Ovary (tissue), 7 donors: ENCODE measurements at regions not wholly inside any gene's neighbourhood (a gene's known extent, or its start where the extent isn't known, plus 50 kb on each side); places are given as distances from the start of the nearest gene placed in this dataset.

Experiments
- DNase-seq, 5 donors: peaks; one replicate each; pipeline ENCODE4 v3.0.0-alpha.2; 2019 to 2020
- H3K27ac ChIP-seq, 2 donors: fragments of 200-600 bp; one replicate each; pipeline versions ENCODE4 v1.5.1 to v1.8.0; 2019 to 2022
- H3K27me3 ChIP-seq: fragments of 200-600 bp; one replicate; pipeline ENCODE4 v1.8.0; 2022
- H3K36me3 ChIP-seq: fragments of 200-600 bp; sonication (generic); one replicate; pipeline ENCODE4 v1.5.1; 2019
- H3K4me1 ChIP-seq: one replicate; pipeline ENCODE4 v1.8.1; 2013; ENCODE audit warnings: mild to moderate bottlenecking, moderate library complexity; ENCODE audit not compliant: insufficient read depth
- H3K4me3 ChIP-seq: fragments of 200-600 bp; sonication (generic); one replicate; pipeline ENCODE4 v1.5.1; 2017
- H3K9me3 ChIP-seq, 2 donors: fragments of 200-600 bp in 1 of 2; sonication (generic) in 1 of 2; one replicate each; pipeline versions ENCODE4 v1.5.1 to v1.8.1; 2013 to 2019; ENCODE audit warnings: mild to moderate bottlenecking in 1 of 2, moderate library complexity in 1 of 2
- EP300 ChIP-seq: sonication (generic); formaldehyde crosslinking; IDR thresholded peaks from one replicate; pipeline ENCODE4 v1.6.1; 2017; ENCODE audit warnings: antibody characterized with exemption
- POLR2A ChIP-seq: fragments of 450-650 bp; IDR thresholded peaks from one replicate; pipeline ENCODE4 v1.6.1; 2017; ENCODE audit warnings: antibody characterized with exemption, mild to moderate bottlenecking, moderate library complexity
- WGBS, 3 donors: extraction: QIAGEN DNeasy Blood & Tissue Kit in 1 of 3; methylation state at CpG; one replicate each; pipeline versions ENCODE4 v1.1.5 to v1.1.7; 2013 to 2017; 5-methylcytosine and 5-hydroxymethylcytosine counted together
- intact Hi-C, 4 donors: fragments of 100-400 bp; cut with DNase I; formaldehyde crosslinking; loops; one replicate each; pipeline versions ENCODE4 v1.11.0 to v1.15.1; 2022 to 2023
- TF ChIP-seq, protein P1 (sequence below), 3 donors: fragments of 450-650 bp in 2 of 3; fragments of 200-600 bp in 1 of 3; IDR thresholded peaks; one replicate each; pipeline versions ENCODE4 v1.5.1 to v1.8.0; 2016 to 2022; ENCODE audit warnings: antibody characterized with exemption in 3 of 3, mild to moderate bottlenecking in 1 of 3
- donor health status: DM: no; HTN: no; CAD: no; lungs with moderate emphysema.
- donor health status: DM: no; HTN: no; CAD: no.
- donor health status: Bipolar disorder and iron deficiency.
- donor health status: DM: no; HTN: no; CAD: no.
- donor health status: DM: yes; HTN: yes; CAD: no.

- no peaks in the 10 kb centered on the region for H3K36me3 ChIP-seq
- intact Hi-C loops = no loop called here
- H3K27me3 ChIP-seq = no peaks in the 10 kb centered on the region
- no peak overlapping the region for H3K4me3 ChIP-seq
- H3K4me1 ChIP-seq = no peaks in the 10 kb centered on the region
- no peak overlapping the region for H3K27ac ChIP-seq
- TF ChIP-seq, protein P1, sequence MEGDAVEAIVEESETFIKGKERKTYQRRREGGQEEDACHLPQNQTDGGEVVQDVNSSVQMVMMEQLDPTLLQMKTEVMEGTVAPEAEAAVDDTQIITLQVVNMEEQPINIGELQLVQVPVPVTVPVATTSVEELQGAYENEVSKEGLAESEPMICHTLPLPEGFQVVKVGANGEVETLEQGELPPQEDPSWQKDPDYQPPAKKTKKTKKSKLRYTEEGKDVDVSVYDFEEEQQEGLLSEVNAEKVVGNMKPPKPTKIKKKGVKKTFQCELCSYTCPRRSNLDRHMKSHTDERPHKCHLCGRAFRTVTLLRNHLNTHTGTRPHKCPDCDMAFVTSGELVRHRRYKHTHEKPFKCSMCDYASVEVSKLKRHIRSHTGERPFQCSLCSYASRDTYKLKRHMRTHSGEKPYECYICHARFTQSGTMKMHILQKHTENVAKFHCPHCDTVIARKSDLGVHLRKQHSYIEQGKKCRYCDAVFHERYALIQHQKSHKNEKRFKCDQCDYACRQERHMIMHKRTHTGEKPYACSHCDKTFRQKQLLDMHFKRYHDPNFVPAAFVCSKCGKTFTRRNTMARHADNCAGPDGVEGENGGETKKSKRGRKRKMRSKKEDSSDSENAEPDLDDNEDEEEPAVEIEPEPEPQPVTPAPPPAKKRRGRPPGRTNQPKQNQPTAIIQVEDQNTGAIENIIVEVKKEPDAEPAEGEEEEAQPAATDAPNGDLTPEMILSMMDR (IDR thresholded peaks at IDR 0.05) = no peak
- TF ChIP-seq EP300 (no peak), POLR2A (no peak)
- H3K9me3 ChIP-seq = no peaks in the 10 kb centered on the region
- WGBS, 3 donors = 58 to 76% (median 61%) methylated on average over 1 of the region's 1 CpG
- DNase-seq = no peak
These were observed 89.9 kb upstream of the MAGI1 start for GRCh38 chr3:66128623-66129022.

GRCh38 chr3:66121318-66121717 is 82.6 kb upstream of the MAGI1 start:
- DNase-seq = no peak
- H3K36me3 ChIP-seq = no peaks in the 10 kb centered on the region
- intact Hi-C loops = no loop called here
- H3K27me3 ChIP-seq = no peaks in the 10 kb centered on the region
- H3K4me3 ChIP-seq = no peak overlapping the region
- H3K9me3 ChIP-seq = no peaks in the 10 kb centered on the region
- no peak overlapping the region for H3K27ac ChIP-seq
- no peaks in the 10 kb centered on the region for H3K4me1 ChIP-seq
- 76 to 80% (median 80%) methylated on average over 6 of the region's 6 CpGs for WGBS, 3 donors
- TF ChIP-seq, protein P1 (IDR thresholded peaks at IDR 0.05) = no peak
- TF ChIP-seq EP300 = no peak
- no peak for TF ChIP-seq POLR2A

DNA sequence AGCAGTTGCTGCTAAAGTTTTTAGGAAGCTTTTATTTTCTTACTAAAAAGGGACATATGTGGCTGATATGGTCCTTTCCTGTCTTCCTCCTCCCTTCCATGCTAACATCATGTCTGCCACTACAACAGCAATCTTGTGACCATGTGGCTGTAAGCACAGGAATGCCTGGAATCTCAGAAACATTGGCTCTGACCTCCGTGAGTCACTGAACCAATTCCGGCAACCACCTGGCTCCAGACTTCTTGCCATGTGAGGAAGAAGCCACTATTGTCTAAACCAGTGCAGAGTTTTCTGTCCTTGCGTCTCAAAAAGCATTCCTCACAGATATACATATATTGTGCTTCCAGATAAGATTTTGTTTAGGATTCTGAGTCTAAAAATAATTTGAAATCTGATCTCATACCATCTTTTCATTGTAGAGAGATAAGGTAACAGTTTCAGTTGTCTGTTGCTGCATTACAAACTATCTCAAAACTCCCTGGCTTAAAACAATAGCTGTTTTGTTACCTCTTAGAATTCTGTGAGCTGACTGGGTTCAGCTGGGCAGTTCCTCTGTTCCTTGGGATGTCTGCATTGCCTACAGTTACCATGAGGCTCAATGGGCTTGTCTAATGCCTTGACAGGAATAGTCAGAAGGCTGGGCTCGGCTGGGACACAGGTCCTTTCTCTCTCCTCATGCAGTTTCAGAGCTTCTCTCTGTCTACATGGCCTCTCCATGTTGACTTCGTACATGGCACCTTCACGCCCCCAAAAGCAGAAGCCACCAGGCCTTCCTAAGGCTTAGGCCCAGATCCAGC is 77.3 kb upstream of the MAGI1 start:
- H3K9me3 ChIP-seq = no peaks in the 10 kb centered on the region
- DNase-seq = peak in 1 of 5 donors; percentile 28
- TF ChIP-seq EP300 (no peak), POLR2A (no peak)
- no peaks in the 10 kb centered on the region for H3K27me3 ChIP-seq
- H3K27ac ChIP-seq = no peak overlapping the region
- H3K4me1 ChIP-seq = peaks cover 3% of the 10 kb centered on the region
- intact Hi-C loops = no loop called here
- WGBS, 3 donors = 39 to 53% (median 51%) methylated on average over 6 of the region's 6 CpGs
- H3K36me3 ChIP-seq = no peaks in the 10 kb centered on the region
- no peak overlapping the region for H3K4me3 ChIP-seq

DNA sequence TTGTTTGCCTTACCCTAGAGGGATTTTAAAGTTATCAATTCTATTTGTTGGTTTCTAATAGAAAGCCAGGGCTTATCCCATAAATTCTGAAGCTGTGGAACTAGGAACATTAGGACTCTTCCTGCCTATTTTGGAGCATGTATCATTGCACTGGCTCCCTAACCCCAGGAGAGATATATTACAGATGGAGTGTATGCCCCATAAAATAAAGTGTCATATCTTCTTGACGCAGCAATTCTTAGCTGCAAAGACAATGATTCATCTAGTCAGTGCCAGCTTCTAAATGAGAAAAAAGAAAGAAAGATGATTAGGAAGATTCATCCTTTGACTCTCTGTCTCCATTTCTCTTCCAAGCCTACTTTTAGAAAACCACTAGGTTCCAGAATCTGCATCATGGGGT is 74.8 kb upstream of the MAGI1 start:
- 75 to 83% (median 76%) methylated on average over 1 of the region's 1 CpG for WGBS, 3 donors
- TF ChIP-seq, protein P1 (IDR thresholded peaks at IDR 0.05) = no peak
- no peak for TF ChIP-seq EP300
- TF ChIP-seq POLR2A = no peak
- no peak overlapping the region for H3K27ac ChIP-seq
- H3K4me1 ChIP-seq = peaks cover 3% of the 10 kb centered on the region
- no peak overlapping the region for H3K4me3 ChIP-seq
- intact Hi-C loops = no loop called here
- no peaks in the 10 kb centered on the region for H3K36me3 ChIP-seq
- H3K9me3 ChIP-seq = no peaks in the 10 kb centered on the region
- H3K27me3 ChIP-seq = no peaks in the 10 kb centered on the region
- no peak for DNase-seq

DNA sequence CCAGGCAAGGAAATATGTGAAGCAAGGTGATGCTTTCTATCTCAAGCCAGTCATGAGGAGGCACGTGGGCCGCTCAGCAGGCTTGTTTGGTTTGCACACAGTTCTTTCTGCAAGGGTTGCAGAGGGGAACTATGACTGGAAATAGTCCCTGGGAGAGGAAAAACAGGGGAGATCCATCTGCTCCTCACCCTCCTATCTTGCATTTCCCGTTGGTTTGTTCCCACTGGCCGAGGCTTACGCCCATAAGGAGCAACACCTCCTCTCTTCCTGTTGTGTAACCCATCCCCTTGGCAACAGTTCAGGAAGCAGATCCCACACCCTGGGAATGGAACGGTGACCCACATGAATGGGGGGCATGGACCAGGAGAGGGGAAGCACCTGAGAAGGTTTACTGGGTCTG is 72.1 kb upstream of the MAGI1 start:
- WGBS, 3 donors = 46 to 53% (median 53%) methylated on average over 6 of the region's 6 CpGs
- intact Hi-C loops = no loop called here
- Histone ChIP-seq H3K27me3 (no peaks in the 10 kb centered on the region), H3K4me3 (no peak overlapping the region), H3K4me1 (peaks cover 3% of the 10 kb centered on the region), H3K9me3 (no peaks in the 10 kb centered on the region), H3K36me3 (no peaks in the 10 kb centered on the region), H3K27ac (no peak overlapping the region)
- DNase-seq = peak in 2 of 5 donors; percentile 16 to 40
- TF ChIP-seq, protein P1 (IDR thresholded peaks at IDR 0.05) = no peak
- TF ChIP-seq EP300 = no peak
- no peak for TF ChIP-seq POLR2A
